ENCODE measurements at regions not wholly inside any gene's neighbourhood (a gene's known extent, or its start where the extent isn't known, plus 50 kb on each side); places are given as distances from the start of the nearest gene placed in this dataset.

GRCh38 chr22:22986640-22987039 is 83.7 kb upstream of the GNAZ start:
- Histone ChIP-seq H3K27me3 (replicated peaks in 1 of 4; ENCODE audit: control extremely low read depth in 1 of 4, control insufficient read depth in 3 of 4, insufficient read depth in 4 of 4, low read length in 3 of 4) (no peaks in the 10 kb centered on the region), H3K4me1 (ENCODE audit: control insufficient read depth in 2 of 2, insufficient read depth in 2 of 2, low read length in 2 of 2) (peaks cover 12 to 17% of the 10 kb centered on the region in 2 donors), H3K36me3 (replicated peaks in 1 of 2; ENCODE audit: control extremely low read depth in 1 of 2, control insufficient read depth in 1 of 2, extremely low read depth in 1 of 2, insufficient read depth in 2 of 2, low read length in 1 of 2) (no peaks in the 10 kb centered on the region), H3K9ac (ENCODE audit: low read length) (no peak overlapping the region), H3K27ac (ENCODE audit: low read length in 2 of 2) (no peak overlapping the region), H3K4me2 (replicated peaks; ENCODE audit: low read depth, low read length, poor library complexity, severe bottlenecking) (no peak overlapping the region), H2AFZ (ENCODE audit: insufficient read depth, low read depth, low read length, poor library complexity, severe bottlenecking) (no peak overlapping the region), H4K20me1 (ENCODE audit: control insufficient read depth, insufficient read depth, low read length, poor library complexity, severe bottlenecking) (no peaks in the 10 kb centered on the region), H3K79me2 (ENCODE audit: control insufficient read depth, insufficient read depth, low read length) (no peaks in the 10 kb centered on the region), H3K9me3 (ENCODE audit: control extremely low read depth in 1 of 3, control insufficient read depth in 2 of 3, insufficient read depth in 1 of 3, low read length in 2 of 3) (no peaks in the 10 kb centered on the region), H3K4me3 (ENCODE audit: control extremely low read depth in 1 of 5, extremely low read depth in 1 of 5, insufficient read depth in 1 of 5, low read depth in 2 of 5, low read length in 4 of 5) (no peak overlapping the region)
- no peak overlapping the region for H3K4me3 Mint-ChIP-seq
- TF ChIP-seq CTCF (IDR thresholded peaks at IDR 0.05), result no peak
- no peak for TF ChIP-seq EZH2 (IDR thresholded peaks at IDR 0.05; ENCODE audit: borderline replicate concordance, insufficient read depth, low read depth, low read length, poor library complexity, severe bottlenecking)
- WGBS (ENCODE audit: insufficient coverage), result 94% methylated on average over 3 of the region's 3 CpGs
- H3K4me1 Mint-ChIP-seq, result peaks cover 15% of the 10 kb centered on the region
- H3K27ac Mint-ChIP-seq, result no peak overlapping the region
- intact Hi-C loops (cut with micrococcal nuclease), result no loop called here
- DNase-seq (no peak), ATAC-seq (ENCODE audit: low read depth) (no peak)
- H3K9me3 Mint-ChIP-seq (ENCODE audit: insufficient read depth), result no peaks in the 10 kb centered on the region
- ChIA-PET POLR2A (no interaction called here), CTCF (interaction anchor here (1.4 kb wide), 1 partner anchor 32 kb away, joined by 3 read pairs; no protein-coding TSS in a partner anchor)
- H3K27me3 Mint-ChIP-seq, result peaks cover 14% of the 10 kb centered on the region

- Histone ChIP-seq H4K20me1 (ENCODE audit: control insufficient read depth, insufficient read depth, low read length, poor library complexity, severe bottlenecking) (no peaks in the 10 kb centered on the region), H3K27ac (ENCODE audit: low read length in 2 of 2) (no peak overlapping the region), H3K9ac (ENCODE audit: low read length) (no peak overlapping the region), H3K36me3 (replicated peaks in 1 of 2; ENCODE audit: control extremely low read depth in 1 of 2, control insufficient read depth in 1 of 2, extremely low read depth in 1 of 2, insufficient read depth in 2 of 2, low read length in 1 of 2) (no peaks in the 10 kb centered on the region), H2AFZ (ENCODE audit: insufficient read depth, low read depth, low read length, poor library complexity, severe bottlenecking) (no peak overlapping the region), H3K4me3 (ENCODE audit: control extremely low read depth in 1 of 5, extremely low read depth in 1 of 5, insufficient read depth in 1 of 5, low read depth in 2 of 5, low read length in 4 of 5) (no peak overlapping the region), H3K27me3 (replicated peaks in 1 of 4; ENCODE audit: control extremely low read depth in 1 of 4, control insufficient read depth in 3 of 4, insufficient read depth in 4 of 4, low read length in 3 of 4) (no peaks in the 10 kb centered on the region), H3K4me1 (ENCODE audit: control insufficient read depth in 2 of 2, insufficient read depth in 2 of 2, low read length in 2 of 2) (peaks cover 0 to 2% of the 10 kb centered on the region in 2 donors), H3K79me2 (ENCODE audit: control insufficient read depth, insufficient read depth, low read length) (no peaks in the 10 kb centered on the region), H3K4me2 (replicated peaks; ENCODE audit: low read depth, low read length, poor library complexity, severe bottlenecking) (no peak overlapping the region), H3K9me3 (ENCODE audit: control extremely low read depth in 1 of 3, control insufficient read depth in 2 of 3, insufficient read depth in 1 of 3, low read length in 2 of 3) (no peaks in the 10 kb centered on the region)
- ChIA-PET POLR2A (no interaction called here), CTCF (interaction anchor here (1.4 kb wide), 1 partner anchor 28 kb away, joined by 3 read pairs; no protein-coding TSS in a partner anchor)
- 100% methylated on average over 1 of the region's 3 CpGs for WGBS (ENCODE audit: insufficient coverage)
- intact Hi-C loops (cut with micrococcal nuclease), result no loop called here
- H3K27me3 Mint-ChIP-seq, result peaks cover 14% of the 10 kb centered on the region
- no peak overlapping the region for H3K4me3 Mint-ChIP-seq
- H3K27ac Mint-ChIP-seq, result no peak overlapping the region
- peaks cover 3% of the 10 kb centered on the region for H3K4me1 Mint-ChIP-seq
- no peak for ATAC-seq (ENCODE audit: low read depth)
- no peak for DNase-seq
- TF ChIP-seq CTCF (IDR thresholded peaks at IDR 0.05) (no peak), EZH2 (IDR thresholded peaks at IDR 0.05; ENCODE audit: borderline replicate concordance, insufficient read depth, low read depth, low read length, poor library complexity, severe bottlenecking) (no peak)
- H3K9me3 Mint-ChIP-seq (ENCODE audit: insufficient read depth), result no peaks in the 10 kb centered on the region
These were observed 82.2 kb upstream of the GNAZ start for GRCh38 chr22:22988150-22988549.
